AML-193 (cell line): ENCODE measurements at regions not wholly inside any gene's neighbourhood (a gene's known extent, or its start where the extent isn't known, plus 50 kb on each side); places are given as distances from the start of the nearest gene placed in this dataset.

ENCODE experiments used
- DNase-seq, 2 experiments: peaks; one replicate each; lab custom pipeline; 2025; lab: John Stamatoyannopoulos, UW

DNA sequence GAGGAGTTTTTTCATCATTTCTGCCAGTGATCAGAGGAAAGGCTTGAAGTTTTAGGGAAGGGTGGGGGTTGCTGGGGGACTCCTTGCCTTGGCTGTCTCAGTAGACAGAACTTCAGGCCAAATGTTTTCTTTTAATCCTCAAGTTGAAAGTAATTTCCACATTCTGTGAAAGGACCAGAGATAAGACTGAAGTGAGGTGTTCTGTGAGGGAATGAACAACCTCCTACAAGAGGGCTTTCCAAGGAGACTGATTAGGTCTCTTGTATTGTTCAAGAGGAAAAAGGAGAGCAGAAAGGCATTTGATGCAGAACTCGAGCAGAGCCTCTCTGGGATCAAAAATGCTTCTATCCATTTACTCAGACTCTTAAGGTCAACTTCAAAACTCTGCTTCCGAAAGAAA, 282.1 kb upstream of the ATP10B start:
- no peak for DNase-seq

DNA sequence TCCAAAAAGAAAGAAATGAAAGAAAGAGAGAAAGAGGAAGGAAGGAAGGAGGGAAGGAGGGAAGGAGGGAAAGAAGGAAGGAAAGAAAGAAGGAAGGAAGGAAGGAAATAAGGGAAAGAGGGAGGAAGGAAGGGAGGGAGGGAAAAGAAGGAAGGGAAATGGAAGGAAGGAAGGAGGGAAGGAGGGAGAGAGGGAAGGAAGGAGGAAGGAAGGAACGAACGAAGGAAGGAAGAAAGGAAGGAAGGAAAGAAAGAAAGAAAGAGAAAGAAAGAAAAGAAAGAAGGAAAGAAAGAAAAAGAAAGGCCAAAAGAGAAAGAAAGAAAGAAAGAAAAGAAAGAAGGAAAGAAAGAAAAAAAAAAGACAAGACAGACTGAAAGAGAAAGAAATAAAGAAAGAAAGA, 263.9 kb upstream of the ATP10B start:
- no peak for DNase-seq

DNA sequence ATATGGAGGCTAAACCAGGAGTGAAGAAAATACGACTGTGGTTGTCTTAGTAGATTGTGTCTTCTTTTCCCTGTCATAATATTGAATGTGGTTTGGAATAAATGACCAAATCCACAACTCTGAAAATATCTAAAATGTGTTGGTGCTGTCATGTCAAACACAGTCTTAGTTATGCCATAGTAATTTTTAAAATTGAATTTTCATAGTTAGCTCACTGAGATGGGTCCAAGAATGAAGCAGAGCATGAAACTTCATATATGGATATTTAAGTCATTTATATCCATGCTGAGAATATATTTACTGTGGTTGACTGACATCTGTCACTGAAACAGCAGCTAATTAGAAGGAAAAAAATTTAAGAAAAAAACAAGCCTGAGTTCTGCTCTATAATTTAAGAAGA, 260.4 kb upstream of the ATP10B start:
- DNase-seq = no peak

DNA sequence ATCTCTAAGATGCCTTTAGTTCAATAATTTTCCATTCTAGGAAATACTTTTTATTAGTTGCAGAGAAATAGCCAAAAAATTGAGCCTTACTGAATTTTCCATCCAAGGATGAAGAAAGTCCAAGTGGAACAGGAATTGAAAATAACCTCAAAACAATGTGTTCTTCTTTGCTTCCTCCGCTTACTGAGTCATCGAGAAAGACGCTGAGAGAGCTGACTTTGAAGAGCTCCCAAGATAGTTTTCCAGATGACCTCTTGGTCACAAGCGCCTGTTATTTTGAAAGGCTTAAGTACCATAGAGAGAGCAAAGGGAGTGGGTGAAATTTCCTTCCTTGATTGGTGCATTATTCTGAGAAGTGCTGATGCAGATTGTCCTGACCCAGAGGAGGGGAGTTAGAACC, 253.5 kb upstream of the ATP10B start:
- DNase-seq = no peak

DNA sequence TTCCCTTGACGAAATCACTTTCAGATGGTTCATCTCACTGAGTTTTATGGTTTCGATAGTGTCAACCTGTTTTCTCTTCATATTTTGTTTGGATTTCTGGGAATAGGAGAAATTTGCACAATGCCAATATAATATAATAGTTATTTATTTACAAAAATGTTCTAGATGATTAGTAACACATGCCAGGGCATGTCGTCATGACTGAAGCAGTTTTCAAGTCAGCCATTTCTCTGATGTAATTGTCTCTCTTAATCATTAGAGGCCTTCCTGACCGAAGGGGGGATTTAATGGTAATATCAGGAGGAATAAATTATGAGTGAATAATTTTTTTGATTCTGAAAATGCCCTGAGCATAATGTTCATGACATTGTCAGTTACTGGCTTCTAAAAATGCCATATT, 246.5 kb upstream of the ATP10B start:
- no peak for DNase-seq

DNA sequence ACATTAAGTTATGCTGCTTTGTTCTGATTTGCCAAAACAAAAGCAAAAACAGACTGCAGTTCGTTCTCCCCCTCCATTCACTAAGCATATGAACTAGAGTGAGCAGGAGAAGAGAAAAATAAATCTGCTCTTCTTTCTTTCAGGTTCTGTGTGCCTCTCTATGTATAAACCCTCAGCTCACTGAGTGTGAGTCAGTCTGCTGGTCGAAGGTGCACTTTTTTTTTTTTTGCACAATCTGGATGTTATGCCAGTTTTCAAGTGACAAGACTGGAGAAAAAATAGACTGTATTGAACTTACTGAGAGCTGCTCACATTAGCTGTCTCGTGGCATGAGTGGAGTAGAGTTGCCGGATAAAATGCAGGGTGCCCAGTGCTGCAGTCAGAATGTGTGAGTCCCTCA, 244.6 kb upstream of the ATP10B start:
- DNase-seq = no peak

DNA sequence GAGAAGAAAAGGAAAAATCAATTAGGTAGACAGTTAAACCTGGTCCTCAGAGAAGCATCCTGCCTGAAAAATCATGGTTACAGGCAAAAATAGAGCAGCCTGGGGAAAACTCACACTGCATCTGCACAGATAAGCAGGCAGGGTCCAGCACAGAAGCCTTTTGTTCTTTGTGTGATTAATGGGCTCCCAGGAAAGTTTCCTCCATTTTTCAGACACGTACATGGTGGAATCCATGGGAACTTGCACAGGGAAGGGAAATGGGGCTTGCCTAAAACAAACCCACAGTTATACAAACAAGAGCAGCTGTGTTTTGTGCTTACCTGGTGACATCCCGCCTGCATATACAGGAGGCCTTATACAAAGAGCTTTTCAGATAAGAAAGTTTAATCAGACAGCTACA, 243.9 kb upstream of the ATP10B start:
- no peak for DNase-seq

DNA sequence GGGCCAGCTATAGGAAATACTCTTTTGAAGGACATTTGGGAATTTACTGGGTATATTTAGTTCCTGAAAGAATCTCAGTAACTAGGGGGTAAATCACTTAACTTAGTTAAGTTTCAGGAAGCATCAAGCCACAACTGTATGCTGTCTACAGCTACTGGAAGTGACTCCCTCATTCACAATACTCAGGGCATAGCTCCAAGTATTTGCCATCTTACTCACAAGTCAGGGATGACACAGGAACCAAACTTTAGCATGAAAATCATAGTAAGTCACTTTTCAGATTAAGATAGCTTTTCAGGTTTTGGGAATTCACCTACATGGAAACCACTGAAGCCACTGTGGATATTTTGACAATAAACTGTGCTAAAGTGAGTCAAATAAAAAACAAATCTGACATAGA, 242.4 kb upstream of the ATP10B start:
- no peak for DNase-seq

DNA sequence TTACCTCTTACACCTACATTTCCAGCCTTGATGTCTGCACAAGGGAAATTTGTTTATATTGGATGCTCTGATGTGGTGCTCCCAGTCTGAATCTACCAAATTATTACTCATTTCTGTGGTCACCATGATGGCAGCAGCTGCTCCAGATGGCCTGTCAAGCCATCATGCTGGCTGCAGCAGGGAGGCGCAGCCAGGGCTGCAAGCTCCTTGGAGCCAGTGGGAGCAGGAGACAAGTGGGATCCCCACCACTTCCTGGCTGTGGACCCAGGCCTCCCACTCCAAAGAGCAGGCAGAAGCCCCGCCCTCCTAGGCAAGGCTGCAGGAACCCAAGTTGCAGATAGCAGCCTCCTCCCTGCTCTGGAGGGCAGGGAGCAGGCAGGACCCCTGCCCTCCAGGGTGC, 241.1 kb upstream of the ATP10B start:
- DNase-seq = no peak

DNA sequence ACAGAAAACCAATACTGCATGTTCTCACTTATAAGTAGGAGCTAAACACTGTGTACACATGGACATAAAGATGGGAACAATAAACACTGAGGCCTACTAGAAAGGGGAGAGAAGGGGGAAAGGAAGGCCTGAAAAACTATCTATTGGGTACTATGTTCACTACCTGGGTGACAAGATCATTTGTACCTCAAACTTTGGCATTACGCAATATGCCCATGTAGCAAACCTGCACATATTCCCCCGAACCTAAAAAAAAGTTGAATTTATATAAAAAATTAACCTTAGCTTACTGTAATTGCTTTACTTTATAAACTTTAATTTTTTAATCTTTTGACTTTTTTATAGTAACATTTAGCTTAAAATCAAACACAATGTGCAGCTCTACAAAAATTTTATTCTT, 237.6 kb upstream of the ATP10B start:
- DNase-seq = no peak

- DNase-seq = no peak
These were observed 234.4 kb upstream of the ATP10B start for GRCh38 chr5:161086461-161086860.

DNA sequence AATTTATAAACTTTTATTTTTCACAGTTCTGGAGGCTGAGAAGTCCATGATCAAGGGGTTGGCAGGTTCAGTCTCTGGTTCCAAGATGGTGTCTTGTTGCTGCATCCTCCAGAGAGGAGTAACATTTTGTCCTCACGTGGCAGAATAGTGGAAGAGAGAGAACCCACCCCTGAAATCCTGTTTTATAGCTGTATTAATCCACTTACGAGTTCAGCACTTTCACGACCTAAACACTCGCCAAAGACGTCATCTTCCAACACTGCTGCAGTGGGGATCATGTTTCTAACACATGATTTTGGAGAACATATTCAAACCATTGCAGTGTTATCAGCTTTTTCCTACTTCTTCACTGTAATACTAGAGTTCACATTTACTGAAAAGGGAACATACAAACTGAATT, 233.0 kb upstream of the ATP10B start:
- no peak for DNase-seq

DNA sequence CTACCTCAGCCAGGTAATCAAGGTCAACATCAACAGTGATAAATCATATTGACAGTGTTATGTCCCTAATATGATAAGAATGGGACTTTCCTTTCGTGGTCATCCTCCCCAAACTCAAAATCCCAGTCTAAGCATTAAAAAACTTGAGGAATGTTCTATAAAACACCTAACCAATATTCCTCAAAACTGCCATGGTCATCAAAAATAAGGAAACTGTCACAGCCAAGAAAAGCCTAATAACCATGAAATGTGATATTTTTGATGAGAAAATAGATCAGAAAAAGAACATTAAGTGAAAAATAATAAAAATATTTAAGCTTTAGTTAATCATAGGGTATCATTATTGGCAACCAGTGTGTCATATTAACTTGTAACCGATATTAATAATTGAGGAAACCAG, 232.1 kb upstream of the ATP10B start:
- no peak for DNase-seq

GRCh38 chr5:161078793-161079192, 226.8 kb upstream of the ATP10B start:
- DNase-seq = no peak

DNA sequence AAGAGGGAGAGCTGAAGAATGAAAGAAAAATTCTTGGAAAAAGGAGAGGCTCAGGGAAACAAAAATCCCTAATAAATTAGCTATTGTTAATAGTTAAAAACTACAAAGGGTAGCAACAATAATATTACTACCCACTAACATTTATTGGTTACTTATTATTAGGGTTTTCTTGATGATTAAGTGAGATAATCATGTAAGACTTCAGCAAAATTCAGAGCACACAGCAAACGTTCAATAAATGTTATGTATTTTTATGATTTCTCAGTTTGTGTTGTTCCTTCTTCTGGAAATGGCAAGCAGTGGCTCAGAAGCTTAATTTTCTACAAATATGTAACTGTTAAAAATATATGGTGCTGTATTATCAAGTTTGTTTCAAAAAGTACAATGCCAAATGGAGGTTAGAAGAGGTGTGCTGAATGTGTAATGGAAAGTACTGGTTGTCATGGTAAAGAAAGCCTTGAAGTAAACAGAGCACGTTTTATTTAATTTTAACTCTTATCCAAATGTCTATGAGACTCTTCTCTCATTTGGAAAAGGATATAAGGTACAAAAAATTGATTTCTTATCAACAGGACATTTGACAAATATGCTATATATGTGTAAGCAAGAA, 226.0 kb upstream of the ATP10B start:
- DNase-seq = no peak

DNA sequence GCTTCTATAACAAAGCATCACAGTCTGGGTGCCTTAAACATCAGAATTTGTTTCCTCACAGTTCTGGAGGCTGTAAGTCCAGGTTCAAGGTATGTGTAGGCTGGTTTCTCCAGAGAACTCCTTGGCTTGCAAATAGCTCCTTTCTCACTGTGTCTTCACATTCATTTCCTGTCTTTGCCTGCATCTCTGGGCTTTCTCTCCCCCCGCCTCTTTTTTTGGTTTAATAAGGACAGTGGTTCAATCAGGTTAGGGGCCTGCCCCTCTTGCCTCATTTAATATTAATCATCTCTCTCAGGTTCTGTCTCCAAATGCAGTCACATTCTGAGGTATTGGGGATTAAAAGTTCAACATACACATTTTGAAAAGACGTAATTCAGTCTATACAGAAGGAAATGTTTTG, 225.5 kb upstream of the ATP10B start:
- no peak for DNase-seq

- DNase-seq = no peak
These were observed 212.8 kb upstream of the ATP10B start for GRCh38 chr5:161064781-161065180.

- no peak for DNase-seq
These were observed 212.3 kb upstream of the ATP10B start for GRCh38 chr5:161064297-161064696.

DNA sequence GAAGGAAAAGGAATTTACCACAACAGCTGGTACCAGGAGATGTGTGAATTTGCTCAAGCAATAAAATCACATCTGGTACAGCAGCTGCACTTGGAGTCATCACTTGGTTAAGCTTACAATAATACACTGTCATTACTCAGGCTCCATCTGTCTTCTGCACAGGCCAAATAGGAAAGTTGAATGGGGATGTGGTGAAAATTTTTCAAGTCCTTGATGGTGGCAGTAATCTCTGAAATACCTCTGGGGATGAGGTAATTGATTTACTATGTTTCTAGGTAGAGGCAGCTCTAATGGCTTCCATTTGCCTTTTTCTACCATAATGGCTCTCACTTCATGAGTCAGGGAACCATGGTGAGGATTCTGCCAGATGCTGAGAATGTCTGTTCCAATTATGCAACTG, 206.8 kb upstream of the ATP10B start:
- no peak for DNase-seq

- DNase-seq = no peak
These were observed 200.0 kb upstream of the ATP10B start for GRCh38 chr5:161051920-161052500.

- DNase-seq = no peak
These were observed 195.0 kb upstream of the ATP10B start for GRCh38 chr5:161047024-161047423.

DNA sequence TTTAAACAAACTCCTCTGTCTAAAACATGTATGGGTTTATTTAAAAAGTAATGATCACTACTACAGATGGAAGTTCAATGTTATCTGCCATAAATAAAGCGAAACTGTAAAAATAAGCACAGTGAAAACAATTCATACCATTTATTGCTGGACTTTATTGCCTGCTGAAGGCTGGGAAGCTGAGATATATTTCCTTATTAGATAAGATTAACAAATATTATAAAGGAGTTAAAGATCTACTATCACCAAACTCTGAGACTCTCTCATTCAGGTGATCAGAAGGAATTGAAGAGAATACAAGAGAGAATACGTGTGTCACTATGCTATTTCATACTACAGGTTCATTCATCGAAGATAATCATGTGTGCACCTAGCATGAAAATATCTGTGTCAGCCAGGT, 190.9 kb upstream of the ATP10B start:
- DNase-seq = no peak

DNA sequence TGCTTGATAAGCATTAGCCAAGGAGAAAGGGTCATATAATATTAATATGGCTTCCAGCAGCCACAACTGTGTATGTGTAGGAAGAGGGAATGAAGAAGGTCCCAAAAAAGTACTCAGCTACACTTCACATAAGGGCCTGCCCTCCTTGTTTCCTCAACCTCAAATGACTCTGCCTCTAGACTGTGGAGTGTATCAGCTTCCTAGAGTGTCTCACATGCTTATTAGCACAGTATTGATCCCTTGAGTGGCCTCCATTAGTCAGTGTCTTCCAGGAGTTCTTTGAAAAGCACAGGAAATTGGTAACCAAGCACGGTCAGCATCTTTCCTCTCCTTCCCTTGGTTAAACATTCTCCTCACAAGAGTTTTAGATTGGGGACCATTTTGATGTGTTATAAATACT, 190.4 kb upstream of the ATP10B start:
- no peak for DNase-seq

DNA sequence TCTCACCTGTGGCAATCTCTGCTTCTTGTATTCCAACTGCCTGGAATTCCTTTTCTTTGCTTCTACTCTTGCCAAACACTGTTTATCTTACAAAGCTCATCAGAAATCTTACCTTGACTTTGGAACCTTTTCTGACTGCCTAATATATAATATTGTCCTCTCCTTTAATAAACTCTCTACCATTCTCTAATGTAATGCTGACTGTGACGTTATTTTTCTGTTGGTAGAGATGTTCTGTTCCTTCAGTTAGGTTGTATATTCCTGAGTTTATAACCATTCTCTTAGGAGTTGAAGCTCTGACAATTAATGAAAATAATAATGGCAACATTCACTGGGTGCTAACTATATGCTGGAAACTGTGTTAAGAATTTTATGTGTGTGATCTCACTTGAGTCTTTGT, 188.8 kb upstream of the ATP10B start:
- DNase-seq = no peak

GRCh38 chr5:161036296-161036695, 184.3 kb upstream of the ATP10B start:
- DNase-seq = no peak
